GM21825 (cell line): ENCODE measurements at regions not wholly inside any gene's neighbourhood (a gene's known extent, or its start where the extent isn't known, plus 50 kb on each side); places are given as distances from the start of the nearest gene placed in this dataset.
"Not testable (repeated sequence)": the region's sequence is repeated elsewhere in the genome, so short reads cannot be mapped to it uniquely, and the experiment has no call there.

Source experiments
- ATAC-seq: cut with Tn5 transposase; IDR thresholded peaks from one replicate; pipeline ENCODE4 v1.9.1; 2021; ENCODE audit warnings: mild to moderate bottlenecking, moderate library complexity; ENCODE audit not compliant: unreplicated experiment

- no peak for ATAC-seq
These were observed 279.8 kb upstream of the TNC start for GRCh38 chr9:115397591-115398312.

GRCh38 chr9:115398313-115398650 lies 280.3 kb upstream of the TNC start:
- ATAC-seq = no peak

DNA sequence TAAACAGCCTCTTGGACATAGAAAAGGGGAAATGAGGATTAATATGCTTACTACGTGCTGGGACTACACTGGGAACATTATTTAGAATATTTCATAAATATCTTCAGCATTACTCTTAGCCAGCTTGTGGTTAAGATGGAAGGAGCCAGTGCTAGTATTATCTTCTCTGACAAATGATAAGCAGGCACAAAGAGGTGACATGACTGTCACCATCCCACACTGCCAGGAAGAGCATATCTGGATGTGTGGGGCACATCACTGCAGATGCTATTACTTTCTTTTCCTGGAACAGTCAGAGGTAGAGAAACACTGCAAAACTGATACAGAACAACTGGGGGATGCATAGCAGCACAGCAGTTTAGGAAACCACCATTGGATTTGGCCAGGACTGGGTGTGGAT lies 281.0 kb upstream of the TNC start:
- ATAC-seq = no peak

DNA sequence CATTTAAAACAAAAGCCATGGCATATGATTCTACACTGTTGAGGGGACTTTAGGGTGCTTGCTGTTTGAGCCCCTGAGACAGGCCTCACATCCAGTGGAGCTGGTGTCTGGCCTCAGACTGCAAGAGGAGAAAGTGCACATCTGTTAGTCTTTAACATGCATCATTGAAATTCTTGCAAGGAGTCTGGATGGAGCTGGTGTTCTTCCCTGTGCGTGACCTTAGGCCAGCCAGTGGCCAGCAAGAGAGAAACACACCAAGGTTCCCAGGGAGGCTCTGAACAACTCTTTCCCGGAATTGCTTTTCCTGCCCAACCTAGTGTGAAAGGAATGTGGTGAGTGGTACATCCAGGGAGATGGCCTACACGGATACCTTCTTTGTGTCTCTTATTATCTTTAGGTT lies 282.8 kb upstream of the TNC start:
- ATAC-seq = no peak

GRCh38 chr9:115401756-115402327 lies 283.9 kb upstream of the TNC start:
- no peak for ATAC-seq

- no peak for ATAC-seq
These were observed 285.8 kb upstream of the TNC start for GRCh38 chr9:115403753-115404152.

- ATAC-seq = no peak
These were observed 286.4 kb upstream of the TNC start for GRCh38 chr9:115404311-115404710.

DNA sequence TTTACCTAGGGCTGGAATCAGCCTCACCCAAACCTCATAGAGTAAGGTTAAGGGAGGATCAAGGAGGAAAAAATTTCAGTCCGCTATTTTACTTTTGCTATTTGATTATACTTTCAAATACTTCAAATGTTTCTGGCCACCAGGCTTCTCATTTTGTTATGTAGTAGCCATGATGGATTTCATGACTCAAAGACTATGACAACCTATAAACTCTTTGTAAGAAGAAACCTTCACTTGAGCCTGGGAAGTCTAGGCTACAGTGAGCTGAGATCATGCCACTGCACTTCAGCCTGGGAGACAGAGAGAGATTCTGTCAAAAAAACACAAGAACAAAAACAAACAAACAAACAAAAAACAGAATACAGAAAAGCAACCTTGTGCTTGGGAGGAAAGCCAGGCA lies 293.6 kb upstream of the TNC start:
- no peak for ATAC-seq

GRCh38 chr9:115411993-115412452 lies 294.1 kb upstream of the TNC start:
- no peak for ATAC-seq

DNA sequence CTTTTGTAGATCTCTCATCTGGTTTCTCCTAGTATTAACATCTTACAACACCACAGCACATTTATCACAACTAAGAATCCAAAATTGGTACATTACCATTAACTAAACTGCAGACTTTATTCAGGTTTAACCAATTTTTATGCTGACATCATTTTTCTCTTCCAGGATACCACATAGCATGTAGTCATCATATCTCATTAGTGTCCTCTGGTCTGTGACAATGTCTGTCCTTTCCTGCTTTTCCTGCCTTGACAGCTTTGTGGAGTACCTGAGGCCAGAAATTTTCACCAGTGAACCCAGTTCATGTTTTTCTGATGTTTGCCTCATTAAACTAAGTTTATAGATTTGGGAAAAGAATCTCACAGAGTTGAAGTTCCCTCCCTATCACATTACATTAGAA lies 294.7 kb upstream of the TNC start:
- ATAC-seq = no peak

GRCh38 chr9:115413304-115413703 lies 295.3 kb upstream of the TNC start:
- no peak for ATAC-seq

DNA sequence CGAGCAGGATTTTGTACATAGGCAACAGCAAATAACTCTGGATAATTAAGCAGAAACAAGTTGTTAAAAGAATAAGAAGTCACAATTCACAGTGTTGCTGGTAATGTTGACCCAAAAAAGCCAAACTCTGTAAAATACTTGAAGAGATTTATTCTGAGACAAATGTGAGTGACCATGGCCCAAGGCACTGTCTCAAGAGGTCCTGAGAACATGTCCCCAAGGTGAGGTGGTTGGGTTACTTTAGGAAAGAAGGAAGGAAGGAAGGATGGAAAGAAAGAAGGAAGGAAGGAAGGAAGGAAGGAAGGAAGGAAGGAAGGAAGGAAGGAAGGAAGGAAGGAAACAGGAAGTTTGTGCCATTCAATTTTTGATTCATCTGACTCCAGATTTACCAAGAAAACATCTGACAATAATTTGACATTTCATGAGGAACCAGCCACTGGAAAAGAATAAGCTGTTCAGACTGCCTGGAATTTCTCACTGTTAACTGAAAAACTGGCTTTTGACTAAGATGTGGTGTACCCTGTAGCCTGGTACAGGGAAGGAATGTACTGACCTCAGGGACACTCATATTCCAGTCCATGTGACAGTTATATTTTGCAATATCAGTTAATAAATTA lies 295.9 kb upstream of the TNC start:
- ATAC-seq = no peak

DNA sequence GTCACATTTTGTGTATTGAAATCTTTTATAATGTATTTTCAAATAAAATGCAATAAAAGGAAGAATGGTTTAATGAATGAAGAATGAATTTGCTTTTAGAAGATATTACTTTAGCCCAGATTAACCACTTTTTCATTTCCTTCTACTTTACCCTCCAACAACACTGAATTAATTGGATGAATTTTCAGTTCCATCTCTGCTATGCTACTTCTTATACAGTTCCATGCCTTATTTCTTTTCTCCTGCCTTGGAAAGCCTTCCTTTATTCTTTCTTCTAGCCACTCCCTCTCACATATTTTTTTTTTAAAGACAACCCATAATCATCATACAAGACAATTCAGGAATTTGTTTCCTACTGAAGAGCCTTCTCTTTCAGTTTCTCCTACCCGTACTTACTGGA lies 296.6 kb upstream of the TNC start:
- ATAC-seq = no peak

- no peak for ATAC-seq
These were observed 297.5 kb upstream of the TNC start for GRCh38 chr9:115415450-115415849.

- peak; percentile 73 for ATAC-seq
These were observed 298.3 kb upstream of the TNC start for GRCh38 chr9:115416299-115416698.

GRCh38 chr9:115418181-115418580 lies 300.2 kb upstream of the TNC start:
- not testable (repeated sequence) for ATAC-seq

- ATAC-seq = no peak
These were observed 305.0 kb upstream of the TNC start for GRCh38 chr9:115422932-115423440.

DNA sequence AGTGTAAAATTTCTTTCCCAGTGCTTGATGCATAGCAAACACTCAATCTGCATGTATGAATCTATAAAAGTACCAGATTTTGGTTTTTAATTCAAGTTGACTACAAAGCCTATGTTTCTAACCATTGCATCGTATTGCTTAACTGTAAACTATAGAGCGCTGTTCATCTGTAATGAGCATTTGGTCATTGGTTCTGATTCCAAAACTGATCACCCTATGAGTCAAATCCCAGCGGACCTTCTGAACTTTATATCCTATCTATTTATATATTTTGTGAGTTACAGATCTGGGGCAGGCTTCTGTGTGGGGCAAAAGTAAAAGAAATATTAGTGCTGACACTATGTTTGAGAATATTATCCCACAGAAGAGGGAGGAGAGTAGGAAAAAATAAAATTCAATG lies 305.7 kb upstream of the TNC start:
- no peak for ATAC-seq

DNA sequence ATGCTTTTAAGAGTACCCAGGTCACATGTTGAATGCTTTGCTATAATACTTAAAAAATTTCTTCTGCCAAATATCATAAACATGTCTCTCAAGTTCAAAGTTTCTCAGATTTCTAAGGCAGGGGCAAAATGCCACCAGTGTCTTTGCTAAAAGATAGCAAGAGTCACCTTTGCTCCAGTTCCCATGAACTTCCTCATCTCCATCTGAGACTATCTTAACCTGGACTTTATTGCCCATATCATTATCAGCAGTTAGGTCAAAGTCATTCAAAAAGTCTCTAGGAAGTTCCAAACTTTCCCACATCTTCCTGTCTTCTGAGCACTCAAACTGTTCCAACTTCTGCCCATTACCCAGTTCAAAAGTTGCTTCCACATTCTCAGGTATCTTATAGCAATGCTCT lies 307.6 kb upstream of the TNC start:
- ATAC-seq = no peak

- ATAC-seq = no peak
These were observed 319.5 kb upstream of the TNC start for GRCh38 chr9:115437418-115437817.

DNA sequence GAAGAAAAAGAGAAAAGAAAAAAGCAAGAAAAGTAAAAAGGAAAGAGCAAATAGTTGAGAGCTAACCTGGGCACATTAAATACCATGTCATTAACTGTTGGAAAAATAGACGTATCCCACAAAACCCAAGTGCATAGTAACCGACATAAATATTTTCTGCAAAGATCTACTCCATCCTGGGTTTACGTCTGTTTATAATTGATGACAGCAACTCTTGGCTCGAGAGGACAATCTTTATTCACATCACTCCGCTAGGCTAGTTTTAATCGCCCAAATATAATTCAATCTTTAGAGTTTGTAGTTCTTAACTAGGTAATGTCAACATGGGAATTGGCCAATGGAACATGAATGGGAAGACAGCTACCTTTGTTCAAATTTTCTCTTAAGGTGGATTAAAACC lies 321.7 kb upstream of the TNC start:
- no peak for ATAC-seq

DNA sequence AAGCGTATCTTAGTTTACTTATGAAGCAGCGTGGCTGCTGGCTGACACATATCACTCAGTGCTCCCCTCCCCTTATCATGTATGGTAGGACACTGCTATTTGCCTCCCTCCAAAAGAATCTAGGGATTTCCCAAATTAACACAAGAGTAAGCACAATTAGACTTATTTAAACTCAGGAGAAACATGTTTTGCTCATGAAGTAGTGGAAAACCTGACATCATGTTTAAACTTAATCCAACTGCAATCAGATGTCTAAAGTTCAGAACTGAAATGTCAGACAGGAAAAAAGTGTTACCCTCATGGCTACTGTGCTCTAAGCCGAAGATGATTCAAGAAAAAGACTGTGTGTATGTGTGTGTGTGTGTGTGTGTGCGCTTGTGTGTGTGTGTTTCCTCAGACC lies 324.1 kb upstream of the TNC start:
- ATAC-seq = no peak
